GM18499 (cell line): ENCODE measurements at regions not wholly inside any gene's neighbourhood (a gene's known extent, or its start where the extent isn't known, plus 50 kb on each side); places are given as distances from the start of the nearest gene placed in this dataset.
"Not testable (repeated sequence)": the region's sequence is repeated elsewhere in the genome, so short reads cannot be mapped to it uniquely, and the experiment has no call there.

Experiments
- ATAC-seq: cut with Tn5 transposase; IDR thresholded peaks from one replicate; pipeline ENCODE4 v1.9.1; 2021; ENCODE audit warnings: moderate number of reproducible peaks; ENCODE audit not compliant: insufficient read depth, unreplicated experiment

- no peak for ATAC-seq
Observed at GRCh38 chr11:83403691-83404389, 117.7 kb upstream of the CCDC90B start.

- ATAC-seq: peak; percentile 54
Observed at GRCh38 chr11:83401506-83402225, 115.5 kb upstream of the CCDC90B start.

DNA sequence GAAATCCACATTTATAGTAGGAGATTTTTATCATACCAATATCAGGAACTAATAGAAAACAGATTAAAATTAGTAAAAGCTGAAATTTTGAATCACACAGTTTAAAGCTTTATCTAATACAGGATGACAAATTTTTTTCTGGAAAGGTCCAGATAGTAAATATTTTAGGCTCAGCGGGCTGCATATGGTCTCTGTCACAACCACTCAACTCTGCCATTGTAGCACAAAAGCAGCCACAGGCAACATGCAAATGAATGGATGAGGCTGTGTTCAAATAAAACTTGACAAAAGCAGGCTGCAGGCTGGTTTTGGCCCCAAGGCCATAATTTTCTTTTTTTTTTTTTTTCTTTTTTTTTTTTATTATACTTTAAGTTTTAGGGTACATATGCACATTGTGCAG, 108.2 kb upstream of the CCDC90B start:
- no peak for ATAC-seq

DNA sequence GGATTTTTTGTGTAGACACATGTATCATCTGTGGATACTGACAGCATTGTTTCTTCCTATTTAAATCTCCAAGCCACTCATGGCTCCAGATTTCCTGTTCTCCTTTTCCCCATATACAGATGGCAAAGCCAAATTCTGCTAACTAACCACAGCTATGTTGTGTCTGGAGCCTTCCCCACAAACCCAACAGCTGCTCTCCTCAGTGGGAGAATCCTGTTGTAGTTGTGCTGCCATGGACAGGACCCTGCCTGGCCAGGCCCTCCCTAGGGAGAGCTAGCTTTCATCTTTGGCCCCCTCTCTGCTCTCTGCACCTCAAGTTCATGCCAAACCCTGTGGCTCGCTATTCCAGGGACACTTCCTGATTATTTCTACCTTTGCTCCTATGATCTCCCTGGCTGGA, 106.4 kb upstream of the CCDC90B start:
- ATAC-seq: no peak

DNA sequence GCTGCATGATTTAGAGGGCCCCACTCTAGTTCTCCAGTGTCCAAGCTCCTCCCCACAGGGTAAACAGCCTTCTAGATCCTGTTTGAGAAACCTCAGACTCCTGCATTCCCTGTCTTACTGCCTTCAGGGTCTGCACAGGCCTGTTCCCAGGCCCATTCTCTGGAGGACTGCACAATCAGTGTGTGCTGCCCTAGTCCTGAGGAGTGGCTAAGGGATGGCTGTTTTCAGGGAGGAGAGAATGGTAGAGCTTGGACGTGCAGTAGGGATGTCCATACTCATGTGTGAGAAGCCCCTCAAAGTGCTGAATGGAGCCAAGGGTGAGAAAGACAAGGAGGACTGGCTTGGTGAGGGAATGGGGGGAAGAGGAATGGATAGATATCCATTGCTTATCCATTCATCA, 103.8 kb upstream of the CCDC90B start:
- no peak for ATAC-seq

GRCh38 chr11:83383838-83384237, 97.7 kb upstream of the CCDC90B start:
- ATAC-seq: not testable (repeated sequence)

DNA sequence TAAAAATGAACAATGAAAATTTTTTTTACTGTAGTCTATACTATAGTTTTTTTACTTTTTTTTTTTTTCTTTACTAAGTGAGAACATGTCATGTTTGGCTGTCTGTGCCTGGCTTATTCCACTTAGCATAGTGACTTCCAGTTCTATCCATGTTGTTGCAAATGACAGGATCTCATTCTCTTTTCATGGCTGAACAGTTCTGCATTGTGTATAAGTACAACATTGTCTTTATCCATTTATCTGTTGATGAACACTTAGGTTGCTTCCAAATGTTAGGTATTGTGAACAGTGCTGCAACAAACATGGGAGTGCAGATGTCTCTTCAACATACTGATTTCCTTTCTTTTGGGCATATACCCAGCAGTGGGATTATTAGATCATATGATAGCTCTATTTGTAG, 88.1 kb upstream of the CCDC90B start:
- ATAC-seq: no peak

DNA sequence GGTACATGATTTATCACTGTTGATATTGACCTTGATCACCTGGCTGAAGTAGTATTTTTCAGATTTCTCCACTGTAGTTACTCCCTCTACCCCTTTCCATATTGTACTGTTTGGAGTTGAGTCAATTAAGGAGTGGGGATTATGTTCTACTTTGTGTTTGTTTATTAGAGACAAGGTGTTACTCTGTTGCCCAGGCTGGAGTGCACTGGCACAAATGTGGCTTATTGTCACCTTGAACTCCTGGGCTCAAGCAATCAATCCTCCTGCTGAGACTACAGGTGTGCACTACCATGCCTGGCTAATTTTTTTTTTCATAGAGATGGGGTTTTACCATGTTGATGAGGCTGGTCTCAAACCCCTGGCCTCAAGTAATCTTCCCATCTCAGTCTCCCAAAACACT, 85.3 kb upstream of the CCDC90B start:
- no peak for ATAC-seq

DNA sequence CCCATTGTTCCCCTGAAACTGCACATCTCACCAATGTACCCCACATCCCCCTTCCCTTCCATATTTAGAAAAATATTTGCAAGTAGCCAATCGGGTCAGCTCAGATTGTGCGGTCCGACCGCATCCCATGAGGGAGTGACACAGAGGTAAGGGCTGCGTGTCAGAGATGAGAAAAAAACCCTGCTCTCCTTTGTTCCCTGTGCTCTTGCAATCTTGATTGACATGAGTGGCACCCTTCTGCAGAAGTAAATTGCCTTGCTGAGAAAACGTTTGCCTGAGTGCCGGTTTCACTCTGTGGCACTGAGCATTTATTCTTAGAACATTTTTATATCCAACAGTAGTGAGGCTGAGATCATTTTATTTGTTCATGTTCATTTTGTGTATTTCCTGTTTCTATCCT, 81.6 kb upstream of the CCDC90B start:
- no peak for ATAC-seq

DNA sequence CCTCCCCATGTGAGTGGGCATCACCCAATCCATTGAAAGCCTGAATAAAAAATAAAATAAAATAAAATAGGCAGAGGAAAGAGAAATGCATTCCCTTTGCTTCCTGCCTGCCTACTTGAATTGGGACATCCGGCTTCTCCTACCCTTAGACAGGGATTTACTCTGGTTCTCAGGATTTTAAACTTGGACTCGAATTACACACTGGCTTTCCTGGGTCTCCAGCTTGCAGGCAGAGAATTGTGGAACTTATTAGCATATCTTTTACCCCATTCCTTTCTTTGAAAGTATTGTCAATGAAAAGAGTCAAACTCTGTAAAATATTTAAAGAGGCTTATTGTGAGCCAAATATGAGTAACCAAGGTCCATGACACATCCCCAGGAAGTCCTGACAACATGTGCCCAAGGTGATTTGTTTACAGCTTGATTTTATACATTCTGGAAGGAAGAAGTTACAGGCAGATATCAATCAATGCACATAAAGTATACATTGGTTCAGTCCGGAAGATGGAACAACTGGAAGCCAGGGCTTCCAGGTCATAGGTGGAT, 78.4 kb upstream of the CCDC90B start:
- no peak for ATAC-seq

GRCh38 chr11:83363312-83363711, 77.1 kb upstream of the CCDC90B start:
- no peak for ATAC-seq

DNA sequence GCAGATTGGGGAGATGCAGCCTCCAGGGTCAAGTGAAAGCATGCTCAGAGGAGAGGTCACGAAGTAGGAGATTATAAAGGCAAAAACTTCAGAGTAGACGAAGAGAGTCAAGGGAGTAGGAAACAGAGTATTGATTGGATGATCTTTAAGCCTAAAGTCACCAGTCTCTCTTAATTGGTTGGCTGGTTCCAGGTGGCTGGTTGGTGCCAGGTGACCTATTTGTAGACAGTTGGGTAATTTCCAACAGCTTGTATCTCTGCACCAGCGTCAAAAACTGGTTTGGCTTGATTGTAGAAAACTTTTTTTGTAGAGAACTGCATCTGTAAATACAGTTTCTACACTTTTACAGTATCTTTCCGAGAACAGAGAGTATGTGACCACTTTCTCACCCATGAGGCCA, 75.7 kb upstream of the CCDC90B start:
- ATAC-seq: no peak

GRCh38 chr11:83355391-83355790, 69.2 kb upstream of the CCDC90B start:
- ATAC-seq: no peak

DNA sequence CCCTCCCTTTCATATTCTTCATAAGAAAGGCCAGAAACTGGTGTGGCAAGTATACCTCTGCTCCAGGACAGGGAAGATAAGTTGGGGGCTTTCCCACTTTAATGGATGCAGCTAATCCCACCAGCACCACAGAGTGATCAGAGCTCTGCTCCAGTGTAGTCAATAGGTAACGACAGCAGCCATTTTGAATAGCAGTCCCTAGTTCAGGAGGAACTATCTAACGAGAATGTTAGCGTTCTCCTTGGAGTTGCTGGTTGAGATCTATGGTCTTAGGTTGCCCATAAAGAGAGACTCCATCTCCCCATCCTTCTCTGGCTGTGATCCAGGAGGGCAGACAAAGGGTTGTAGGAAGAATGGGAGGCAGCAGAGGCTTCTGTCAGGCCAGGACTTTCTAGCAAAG, 64.0 kb upstream of the CCDC90B start:
- ATAC-seq: no peak

DNA sequence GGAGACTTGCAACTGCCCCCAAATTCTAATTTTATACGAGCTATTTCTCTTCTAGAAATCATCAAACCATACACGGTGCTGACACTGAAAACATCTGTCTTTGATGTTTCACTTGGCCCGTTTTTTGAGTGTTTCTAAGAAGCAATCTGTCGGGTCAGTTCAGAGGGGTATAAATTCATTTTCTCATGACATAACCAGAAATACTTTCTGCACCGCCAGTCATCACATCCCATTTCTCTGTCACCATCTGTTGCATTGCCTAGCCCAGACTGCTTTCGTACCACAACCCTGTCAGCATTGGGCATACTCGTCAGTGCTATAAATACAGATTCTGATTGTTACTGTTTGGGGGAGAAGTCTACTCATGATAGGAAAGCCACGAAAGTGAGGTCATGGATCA, 63.1 kb upstream of the CCDC90B start:
- ATAC-seq: no peak

- not testable (repeated sequence) for ATAC-seq
Observed at GRCh38 chr11:83346706-83347105, 60.5 kb upstream of the CCDC90B start.

DNA sequence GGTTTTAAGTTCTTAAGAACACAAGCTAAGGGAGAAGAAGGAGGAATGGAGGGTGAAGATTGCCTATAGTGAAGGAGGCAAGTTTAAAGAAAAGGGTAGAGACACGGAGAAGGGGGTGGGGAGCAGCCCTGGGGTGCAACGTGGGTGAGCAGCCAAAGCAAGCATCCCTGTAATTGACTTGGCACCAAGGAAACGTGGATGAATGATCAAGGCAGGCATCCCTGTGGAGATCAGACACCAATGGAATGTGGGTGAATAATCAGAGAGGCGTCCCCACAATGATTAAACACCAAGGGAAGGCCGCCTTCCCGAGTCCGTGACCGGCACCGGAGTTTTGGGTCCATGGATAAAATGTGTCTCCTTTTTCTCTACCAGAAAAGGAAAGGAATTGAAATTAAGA, 58.4 kb upstream of the CCDC90B start:
- not testable (repeated sequence) for ATAC-seq

DNA sequence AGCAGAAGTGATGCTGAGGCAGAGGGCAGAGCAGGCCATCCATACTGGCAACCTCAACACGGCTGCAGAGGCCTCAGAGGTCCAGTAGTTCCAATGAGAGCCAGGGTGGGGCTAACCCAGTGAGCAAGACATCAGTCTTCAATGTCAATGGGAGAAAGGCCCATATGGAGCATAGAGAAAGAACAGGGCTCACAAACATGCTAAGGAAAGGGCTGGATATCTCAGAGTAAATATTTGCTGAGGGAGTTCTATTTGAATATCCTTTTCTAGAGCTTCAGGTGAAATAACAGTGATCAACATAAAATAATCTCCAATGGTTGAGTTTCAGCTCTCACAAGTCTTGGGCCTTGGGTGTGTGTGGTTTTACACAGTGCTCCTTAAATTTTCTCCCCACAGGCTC, 50.8 kb upstream of the CCDC90B start:
- no peak for ATAC-seq
